Keratinocyte (primary cell): ENCODE measurements at regions not wholly inside any gene's neighbourhood (a gene's known extent, or its start where the extent isn't known, plus 50 kb on each side); places are given as distances from the start of the nearest gene placed in this dataset.

Experiments used
- EZH2 ChIP-seq: IDR thresholded peaks from one replicate; pipeline ENCODE4 v1.6.1; 2012; ENCODE audit warnings: inconsistent platforms, mild to moderate bottlenecking, low read length, moderate library complexity
- TF ChIP-seq, protein P1 (sequence below), 3 experiments: IDR thresholded peaks in 1 of 3; conservative IDR thresholded peaks in 1 of 3; optimal IDR thresholded peaks in 1 of 3; 2 replicates in 2 of 3; 3 replicates in 1 of 3; pipeline versions ENCODE3 to v1.5.1; 2011; ENCODE audit warnings: low read length in 3 of 3, mild to moderate bottlenecking in 3 of 3, moderate library complexity in 2 of 3, control low read depth in 1 of 3, inconsistent platforms in 1 of 3; ENCODE audit not compliant: insufficient read depth in 2 of 3; ENCODE audit errors: extremely low read depth in 1 of 3

DNA sequence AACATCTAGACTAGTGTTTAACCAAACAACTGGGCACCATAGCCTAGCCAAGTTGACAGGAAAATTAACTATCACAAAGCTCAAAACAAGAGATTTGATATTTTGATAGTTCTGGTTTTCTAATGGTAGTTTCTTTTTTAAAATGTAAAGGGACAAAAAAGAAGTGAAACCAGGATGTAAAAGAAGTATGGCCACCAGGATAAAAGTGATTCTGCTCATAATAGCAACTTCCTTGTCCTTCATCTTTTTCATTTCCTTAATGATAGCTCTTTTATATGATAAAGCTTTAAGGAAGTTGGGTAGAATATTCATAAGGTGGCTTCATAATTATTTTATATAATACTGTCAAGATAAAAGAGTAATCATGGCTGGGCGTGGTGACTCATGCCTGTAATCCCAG is 139.1 kb downstream of the BASP1 start:
- TF ChIP-seq, protein P1, sequence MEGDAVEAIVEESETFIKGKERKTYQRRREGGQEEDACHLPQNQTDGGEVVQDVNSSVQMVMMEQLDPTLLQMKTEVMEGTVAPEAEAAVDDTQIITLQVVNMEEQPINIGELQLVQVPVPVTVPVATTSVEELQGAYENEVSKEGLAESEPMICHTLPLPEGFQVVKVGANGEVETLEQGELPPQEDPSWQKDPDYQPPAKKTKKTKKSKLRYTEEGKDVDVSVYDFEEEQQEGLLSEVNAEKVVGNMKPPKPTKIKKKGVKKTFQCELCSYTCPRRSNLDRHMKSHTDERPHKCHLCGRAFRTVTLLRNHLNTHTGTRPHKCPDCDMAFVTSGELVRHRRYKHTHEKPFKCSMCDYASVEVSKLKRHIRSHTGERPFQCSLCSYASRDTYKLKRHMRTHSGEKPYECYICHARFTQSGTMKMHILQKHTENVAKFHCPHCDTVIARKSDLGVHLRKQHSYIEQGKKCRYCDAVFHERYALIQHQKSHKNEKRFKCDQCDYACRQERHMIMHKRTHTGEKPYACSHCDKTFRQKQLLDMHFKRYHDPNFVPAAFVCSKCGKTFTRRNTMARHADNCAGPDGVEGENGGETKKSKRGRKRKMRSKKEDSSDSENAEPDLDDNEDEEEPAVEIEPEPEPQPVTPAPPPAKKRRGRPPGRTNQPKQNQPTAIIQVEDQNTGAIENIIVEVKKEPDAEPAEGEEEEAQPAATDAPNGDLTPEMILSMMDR (optimal IDR thresholded peaks at IDR 0.05 in 1 of 3, IDR thresholded peaks at IDR 0.05 in 1 of 3, conservative IDR thresholded peaks at IDR 0.05 in 1 of 3; ENCODE audit: extremely low read depth in 1 of 3, insufficient read depth in 2 of 3, low read length in 3 of 3): no peak
- TF ChIP-seq EZH2: no peak
